HG03045 (cell line): ENCODE measurements at regions not wholly inside any gene's neighbourhood (a gene's known extent, or its start where the extent isn't known, plus 50 kb on each side); places are given as distances from the start of the nearest gene placed in this dataset.

Source experiments
- ATAC-seq: cut with Tn5 transposase; IDR thresholded peaks from one replicate; pipeline ENCODE4 v1.9.1; 2021; ENCODE audit warnings: mild to moderate bottlenecking, moderate library complexity; ENCODE audit not compliant: unreplicated experiment

DNA sequence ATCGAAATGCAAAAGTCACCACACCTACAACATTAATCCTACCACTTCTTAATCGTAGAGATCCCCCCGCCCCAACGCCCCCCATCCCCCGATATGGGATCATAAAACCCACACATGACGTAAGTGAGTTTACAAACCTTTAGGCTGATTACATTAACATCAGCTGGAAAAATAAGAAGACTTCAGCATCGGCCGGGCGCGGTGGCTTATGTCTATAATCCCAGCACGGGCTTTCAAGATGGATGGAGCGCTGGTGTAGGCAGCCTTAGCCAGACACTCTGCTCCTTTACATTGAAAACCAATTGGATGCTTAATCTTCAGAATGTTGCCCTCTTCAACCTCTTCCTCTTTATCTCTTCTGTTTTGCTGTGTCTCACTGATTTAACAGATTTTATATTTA is 1376.0 kb downstream of the MAT2B start:
- ATAC-seq, result no peak

DNA sequence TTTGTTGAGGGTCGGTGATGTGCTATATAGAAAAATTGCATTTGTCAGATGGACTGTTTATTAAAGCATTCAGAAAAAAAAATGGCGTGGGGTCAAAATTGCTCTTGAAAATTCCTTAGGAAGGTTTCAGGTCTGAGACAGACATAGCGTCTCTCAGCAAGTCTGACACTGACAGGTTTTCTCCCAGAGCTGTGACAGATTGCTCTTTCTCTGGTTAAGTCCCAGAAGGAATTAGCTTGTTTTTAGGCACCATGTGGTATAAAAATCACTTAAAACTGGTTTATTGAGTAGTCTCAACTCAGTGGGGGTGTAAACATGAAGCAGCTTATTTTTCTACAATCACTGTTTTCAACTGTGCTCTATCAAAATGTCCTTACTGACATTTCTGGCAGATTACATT is 1379.8 kb downstream of the MAT2B start:
- ATAC-seq, result no peak

DNA sequence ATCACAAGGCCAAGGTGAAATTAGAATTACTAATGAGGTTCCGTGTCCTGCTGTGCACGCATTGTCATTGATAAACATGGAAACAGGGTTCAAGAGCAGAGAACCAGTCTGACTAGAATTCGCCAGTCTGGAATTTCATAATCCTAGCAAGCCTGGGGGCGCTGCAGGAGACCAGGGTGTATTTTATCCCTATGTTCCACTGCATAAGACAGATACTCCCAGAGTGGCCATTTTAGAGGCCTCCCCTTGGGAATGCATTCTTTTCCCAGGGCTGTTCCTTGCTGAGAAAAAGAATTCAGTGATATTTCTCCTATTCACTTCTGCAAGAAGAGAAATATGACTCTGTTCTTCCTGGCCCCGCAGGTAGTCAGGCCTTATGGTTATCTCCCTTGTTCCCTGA is 1387.7 kb downstream of the MAT2B start:
- no peak for ATAC-seq

- ATAC-seq, result no peak
Measured at GRCh38 chr5:164898705-164899104, 1393.3 kb downstream of the MAT2B start.

GRCh38 chr5:164909673-164910072 is 1404.3 kb downstream of the MAT2B start:
- no peak for ATAC-seq

GRCh38 chr5:164921722-164922121 is 1416.3 kb downstream of the MAT2B start:
- ATAC-seq, result no peak

- no peak for ATAC-seq
Measured at GRCh38 chr5:164934039-164934438, 1428.6 kb downstream of the MAT2B start.

DNA sequence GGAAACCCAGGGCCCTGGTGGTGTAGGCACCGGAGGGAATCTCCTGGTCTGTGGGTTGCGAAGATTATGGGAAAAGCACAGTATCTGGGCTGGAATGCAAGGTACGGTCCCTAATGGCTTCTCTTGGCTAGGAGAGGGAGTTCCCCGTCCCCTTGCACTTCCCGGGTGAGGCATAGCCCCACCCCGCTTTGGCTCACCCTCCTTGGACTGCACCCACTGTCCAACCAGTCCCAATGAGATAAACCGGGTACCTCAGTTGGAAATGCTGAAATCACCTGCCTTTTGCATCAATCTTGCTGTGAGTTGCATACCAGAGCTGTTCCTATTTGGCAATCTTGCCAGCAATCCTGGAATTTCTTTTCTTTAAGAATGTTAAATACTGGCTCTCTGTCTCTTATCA is 1429.1 kb downstream of the MAT2B start:
- ATAC-seq, result no peak

DNA sequence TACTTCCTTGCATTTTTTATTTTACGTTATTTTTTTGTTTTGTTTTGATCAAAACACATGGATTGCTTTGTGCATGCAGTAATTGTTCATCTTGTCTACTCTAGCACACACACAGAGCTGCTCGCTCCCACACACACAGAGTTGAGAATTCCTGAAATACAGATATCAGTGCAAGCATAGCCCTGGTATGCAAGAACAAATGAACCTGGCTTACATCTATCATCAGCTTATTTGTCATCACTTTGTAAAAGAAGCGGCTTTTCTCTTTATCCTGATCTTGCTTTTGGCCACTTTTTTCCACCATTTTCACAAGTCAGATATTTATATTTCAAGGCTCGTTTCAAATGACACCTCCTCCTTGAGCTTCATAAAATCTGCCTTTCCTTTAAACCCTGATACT is 1435.7 kb downstream of the MAT2B start:
- no peak for ATAC-seq

GRCh38 chr5:164950927-164951326 is 1445.5 kb downstream of the MAT2B start:
- ATAC-seq, result no peak

DNA sequence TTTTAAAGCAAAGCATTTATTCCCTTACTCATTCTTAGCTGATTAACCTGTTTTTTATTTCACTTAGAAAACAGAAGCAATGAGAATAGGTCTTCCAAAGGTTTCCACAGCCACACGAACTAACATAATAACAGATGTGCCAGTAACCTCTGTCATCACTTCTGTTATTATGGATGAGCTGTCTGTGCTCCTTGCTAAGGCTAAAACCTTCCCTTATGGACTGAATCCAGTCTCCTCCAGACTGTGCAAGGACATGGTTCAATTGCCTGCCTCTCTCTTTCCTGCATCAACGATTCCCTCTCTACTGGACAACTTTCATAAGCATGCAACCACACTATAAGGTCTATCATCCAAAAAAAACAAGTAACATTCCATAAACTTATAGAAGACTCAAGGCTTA is 1446.2 kb downstream of the MAT2B start:
- ATAC-seq, result no peak

- ATAC-seq, result no peak
Measured at GRCh38 chr5:164958688-164959087, 1453.3 kb downstream of the MAT2B start.

DNA sequence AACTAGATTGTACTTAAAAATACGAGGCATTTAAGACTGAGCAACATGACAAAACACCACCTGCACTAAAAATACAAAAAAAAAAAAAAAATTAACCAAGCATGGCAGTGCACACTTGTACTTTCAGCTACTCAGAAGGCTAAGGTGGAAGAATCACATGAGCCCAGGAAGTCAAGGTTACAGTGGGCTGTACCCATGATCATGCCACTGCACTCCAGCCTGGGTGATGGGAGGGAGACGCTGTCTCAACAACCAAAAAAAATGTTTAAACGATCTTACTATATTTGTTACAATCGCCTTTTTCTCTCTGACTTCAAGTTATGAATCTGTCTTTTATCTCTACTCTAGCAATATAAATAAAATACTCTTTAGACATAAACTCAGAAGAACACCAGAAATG is 1454.3 kb downstream of the MAT2B start:
- ATAC-seq, result no peak

GRCh38 chr5:164962329-164962961 is 1457.0 kb downstream of the MAT2B start:
- no peak for ATAC-seq

- no peak for ATAC-seq
Measured at GRCh38 chr5:164966611-164967010, 1461.2 kb downstream of the MAT2B start.

DNA sequence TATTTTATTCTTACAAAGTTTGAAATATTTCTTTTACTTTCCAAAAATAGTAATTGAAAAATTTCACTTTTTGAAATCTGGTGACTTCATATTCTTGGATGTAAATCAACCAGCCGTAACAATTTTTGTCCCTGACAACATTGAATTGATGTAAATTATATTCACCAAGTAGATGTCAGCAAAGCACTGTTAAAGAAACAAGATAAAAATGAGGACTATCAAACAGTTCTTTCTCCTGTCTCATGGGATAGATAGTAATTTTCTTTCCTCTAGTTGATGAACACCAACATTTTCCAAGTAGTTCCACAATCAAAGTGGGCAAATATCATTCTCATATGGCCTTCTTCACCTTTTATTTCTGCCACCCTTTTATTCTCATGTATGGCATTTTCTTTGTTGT is 1461.9 kb downstream of the MAT2B start:
- no peak for ATAC-seq

- ATAC-seq, result no peak
Measured at GRCh38 chr5:164972973-164973372, 1467.6 kb downstream of the MAT2B start.

- no peak for ATAC-seq
Measured at GRCh38 chr5:164975986-164976385, 1470.6 kb downstream of the MAT2B start.

DNA sequence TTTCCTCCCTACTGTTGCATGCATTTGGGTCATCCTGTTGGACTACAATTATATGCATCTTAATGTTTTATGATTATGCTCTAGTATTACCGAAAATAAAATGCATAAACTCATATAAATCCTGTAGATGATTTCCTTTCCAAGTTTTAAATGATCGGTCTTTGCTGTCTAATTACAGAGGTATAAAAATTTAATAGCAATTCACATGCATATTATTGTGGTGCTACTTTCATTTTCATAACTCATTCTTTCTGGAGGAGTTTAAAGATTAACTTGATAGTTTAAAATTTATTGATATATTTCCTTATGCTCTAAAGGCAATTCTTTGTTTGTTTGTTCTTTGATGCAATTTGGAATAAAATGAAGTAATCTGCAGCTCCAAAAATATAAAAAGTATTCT is 1475.1 kb downstream of the MAT2B start:
- ATAC-seq, result no peak

DNA sequence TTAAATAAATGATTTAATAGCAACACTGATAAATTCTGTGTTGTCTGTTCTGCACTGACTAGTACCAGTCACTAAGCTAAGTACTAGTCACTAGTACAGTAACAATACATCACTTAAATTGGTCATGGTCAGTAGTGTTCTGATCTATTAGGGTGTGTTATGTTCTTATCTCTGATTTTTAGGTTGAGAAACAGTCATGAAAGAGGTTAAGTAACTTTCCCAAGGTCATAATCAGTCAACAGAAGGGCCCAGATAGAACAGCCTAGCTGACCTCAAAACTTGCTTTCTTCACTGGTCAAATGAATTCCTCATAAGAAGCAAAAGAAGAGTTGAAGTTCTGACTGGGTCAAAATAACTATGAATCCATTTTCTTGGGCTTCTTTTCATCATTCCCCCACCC is 1492.7 kb downstream of the MAT2B start:
- ATAC-seq, result no peak

DNA sequence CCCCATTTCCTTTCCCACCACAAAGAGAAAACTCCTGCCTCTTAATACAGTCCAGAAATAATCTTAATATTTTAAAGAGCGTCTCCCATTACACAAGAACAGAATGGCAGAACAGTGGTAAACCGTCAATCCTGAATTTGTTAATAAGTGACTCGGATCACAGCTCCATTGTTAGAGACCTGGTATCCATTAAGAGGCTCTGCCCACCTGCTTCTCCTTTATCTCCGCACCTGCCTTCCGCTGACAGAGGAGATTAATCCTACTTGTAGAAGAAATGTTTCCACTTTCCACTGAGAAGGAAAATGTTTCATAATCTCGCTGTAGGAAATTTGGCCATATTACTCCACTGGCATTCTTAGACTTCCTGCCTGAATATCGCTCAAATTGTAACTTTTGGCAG is 1493.2 kb downstream of the MAT2B start:
- no peak for ATAC-seq

GRCh38 chr5:165000479-165001190 is 1495.2 kb downstream of the MAT2B start:
- no peak for ATAC-seq

- no peak for ATAC-seq
Measured at GRCh38 chr5:165003283-165003682, 1497.9 kb downstream of the MAT2B start.
